HepG2 (cell line): ENCODE measurements at regions not wholly inside any gene's neighbourhood (a gene's known extent, or its start where the extent isn't known, plus 50 kb on each side); places are given as distances from the start of the nearest gene placed in this dataset.

ENCODE experiments used
- AHDC1 ChIP-seq: sonication (generic); formaldehyde crosslinking; IDR thresholded peaks from 2 replicates; pipeline ENCODE4 v1.5.1; 2020; ENCODE audit warnings: mild to moderate bottlenecking, missing genetic modification reagents, borderline replicate concordance
- EP300 ChIP-seq, 3 experiments: sonication (generic) in 1 of 3; formaldehyde crosslinking in 1 of 3; IDR thresholded peaks; 2 replicates each; pipeline versions ENCODE4 v1.5.1 to v1.6.1; 2011 to 2020; ENCODE audit warnings: low read depth in 2 of 3, low read length in 2 of 3, borderline replicate concordance in 1 of 3, improper control_type of control experiment in 1 of 3, mild to moderate bottlenecking in 1 of 3, missing genetic modification reagents in 1 of 3, moderate library complexity in 1 of 3
- GABPA ChIP-seq, 2 experiments: IDR thresholded peaks; 2 replicates each; pipeline ENCODE4 v1.6.1; 2011 to 2016; ENCODE audit warnings: low read depth in 2 of 2, low read length in 1 of 2, missing biosample characterization in 1 of 2, missing genetic modification characterization in 1 of 2
- GLMP ChIP-seq: sonication (generic); formaldehyde crosslinking; IDR thresholded peaks from 2 replicates; pipeline ENCODE4 v1.9.0; 2021; ENCODE audit warnings: missing genetic modification reagents, mild to moderate bottlenecking, borderline replicate concordance
- HDAC1 ChIP-seq: sonication (generic); formaldehyde crosslinking; IDR thresholded peaks from 2 replicates; pipeline ENCODE4 v1.5.1; 2020; ENCODE audit warnings: mild to moderate bottlenecking, missing genetic modification reagents
- KDM4B ChIP-seq: sonication (generic); formaldehyde crosslinking; IDR thresholded peaks from 2 replicates; pipeline ENCODE4 v1.4.0; 2020; ENCODE audit warnings: missing genetic modification reagents
- NR2C2 ChIP-seq: sonication (generic); formaldehyde crosslinking; IDR thresholded peaks from 2 replicates; pipeline ENCODE4 v1.4.0; 2020; ENCODE audit warnings: missing genetic modification reagents, mild to moderate bottlenecking, moderate library complexity, borderline replicate concordance
- PRDM4 ChIP-seq: sonication (generic); formaldehyde crosslinking; IDR thresholded peaks from 2 replicates; pipeline ENCODE4 v1.9.0; 2021; ENCODE audit warnings: missing genetic modification reagents, borderline replicate concordance
- TCF7 ChIP-seq: sonication (generic); IDR thresholded peaks from 2 replicates; pipeline ENCODE4 v1.6.1; 2016; ENCODE audit warnings: antibody characterized with exemption, low read depth
- ZBTB49 ChIP-seq: sonication (generic); formaldehyde crosslinking; IDR thresholded peaks from 2 replicates; pipeline ENCODE4 v1.4.0; 2020; ENCODE audit warnings: missing genetic modification reagents, borderline replicate concordance
- ZFP91 ChIP-seq: sonication (generic); formaldehyde crosslinking; IDR thresholded peaks from 2 replicates; pipeline ENCODE4 v1.9.0; 2022; ENCODE audit warnings: missing genetic modification reagents, mild to moderate bottlenecking, borderline replicate concordance
- ZNF280B ChIP-seq: sonication (generic); formaldehyde crosslinking; IDR thresholded peaks from 2 replicates; pipeline ENCODE4 v1.5.0; 2020; ENCODE audit warnings: missing genetic modification reagents, mild to moderate bottlenecking, borderline replicate concordance
- ZNF790 ChIP-seq: sonication (generic); formaldehyde crosslinking; IDR thresholded peaks from 2 replicates; pipeline ENCODE4 v1.8.0; 2022; ENCODE audit warnings: missing genetic modification reagents, mild to moderate bottlenecking, borderline replicate concordance

GRCh38 chr1:223489439-223489838 is 96.2 kb downstream of the CCDC185 start:
- TF ChIP-seq GABPA (IDR thresholded peaks at IDR 0.05; ENCODE audit: low read depth, low read length) (no peak), GABPA (CRISPR knock-in tag; IDR thresholded peaks at IDR 0.05; ENCODE audit: low read depth) (no peak), NR2C2 (CRISPR knock-in tag) (no peak), KDM4B (CRISPR knock-in tag) (no peak), PRDM4 (CRISPR knock-in tag) (no peak), TCF7 (no peak), HDAC1 (CRISPR knock-in tag) (no peak), ZNF790 (no peak), ZFP91 (CRISPR knock-in tag) (no peak), ZNF280B (CRISPR knock-in tag) (no peak), EP300 (IDR thresholded peaks at IDR 0.05; ENCODE audit: low read depth in 2 of 2, low read length in 2 of 2) (no peak), EP300 (CRISPR knock-in tag; IDR thresholded peaks at IDR 0.05; ENCODE audit: borderline replicate concordance) (no peak), AHDC1 (CRISPR knock-in tag) (no peak), GLMP (CRISPR knock-in tag) (no peak), ZBTB49 (no peak)
